ENCODE measurements at regions not wholly inside any gene's neighbourhood (a gene's known extent, or its start where the extent isn't known, plus 50 kb on each side); places are given as distances from the start of the nearest gene placed in this dataset.
"Not testable (repeated sequence)": the region's sequence is repeated elsewhere in the genome, so short reads cannot be mapped to it uniquely, and the experiment has no call there.

DNA sequence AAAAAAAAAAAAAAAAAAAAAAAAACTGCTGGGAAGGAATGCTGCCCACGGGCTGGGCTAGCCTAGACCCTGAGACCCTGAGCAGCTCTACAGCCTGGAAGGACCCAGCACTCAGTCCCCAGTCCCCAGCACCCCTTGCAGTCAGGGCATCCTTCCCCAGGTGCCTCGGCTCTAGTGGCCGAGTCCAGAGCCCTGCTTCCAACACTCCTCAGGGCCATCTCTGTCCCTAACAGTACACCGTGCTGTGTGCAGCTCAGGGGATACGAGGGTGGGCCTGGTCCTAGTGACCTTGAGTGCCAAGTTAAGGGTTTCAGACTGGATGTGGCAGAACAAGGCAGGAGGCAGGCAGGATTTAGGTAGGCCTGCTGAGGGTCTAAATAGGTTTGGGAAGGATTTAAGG, 50.2 kb upstream of the LRP8 start:
- DNase-seq, result no peak

DNA sequence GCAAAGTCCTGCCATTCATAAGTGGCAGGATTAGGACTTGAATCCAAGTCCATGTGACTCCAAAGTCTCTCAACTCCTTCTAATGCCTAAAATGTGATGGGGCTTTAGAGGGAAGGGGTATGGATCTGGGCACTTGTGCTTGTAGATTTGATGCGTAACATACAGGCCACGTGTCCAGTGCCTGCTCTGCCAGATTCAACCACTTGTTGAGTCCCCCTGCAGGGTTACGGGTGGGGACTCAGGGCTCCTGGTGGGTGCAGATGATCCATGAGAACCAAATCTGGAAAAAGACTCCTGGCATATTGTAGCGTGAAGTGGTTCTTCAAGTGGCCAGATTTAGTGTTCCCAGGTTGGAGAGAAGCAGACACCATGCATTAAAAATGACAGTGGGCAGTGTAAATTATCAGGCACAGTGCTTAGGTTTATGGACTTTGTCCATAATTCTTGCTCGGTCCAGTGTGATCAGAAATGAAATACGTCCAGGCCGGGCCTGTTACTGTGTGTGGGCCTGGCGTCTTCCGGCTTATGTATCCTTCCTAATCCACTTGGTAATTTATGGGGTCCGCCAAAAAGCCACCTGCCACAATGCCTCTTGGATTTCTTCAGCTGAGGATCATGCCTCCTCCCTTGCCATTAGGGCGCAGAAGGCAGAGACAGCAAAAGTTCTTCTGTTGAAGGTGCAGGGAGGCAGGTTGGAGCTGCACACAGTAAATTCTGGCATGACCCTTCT, 51.2 kb upstream of the LRP8 start:
- DNase-seq, result no peak

DNA sequence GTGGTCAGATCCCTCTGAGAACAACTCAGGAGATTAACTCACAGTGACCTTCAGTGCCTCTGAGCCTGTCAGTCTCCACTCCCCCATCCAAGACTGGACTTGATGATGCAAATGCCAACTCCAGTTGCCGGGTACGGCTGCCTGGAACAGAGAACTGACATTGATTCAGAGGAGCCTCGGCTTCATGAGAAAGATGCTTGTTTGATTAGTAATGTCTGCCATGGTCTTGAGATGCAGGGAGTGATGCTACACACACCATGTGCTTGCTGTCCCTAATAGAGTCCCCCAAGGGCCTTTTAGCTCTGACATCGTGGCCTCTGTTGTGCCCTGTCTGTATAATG, 51.8 kb upstream of the LRP8 start:
- no peak for DNase-seq

DNA sequence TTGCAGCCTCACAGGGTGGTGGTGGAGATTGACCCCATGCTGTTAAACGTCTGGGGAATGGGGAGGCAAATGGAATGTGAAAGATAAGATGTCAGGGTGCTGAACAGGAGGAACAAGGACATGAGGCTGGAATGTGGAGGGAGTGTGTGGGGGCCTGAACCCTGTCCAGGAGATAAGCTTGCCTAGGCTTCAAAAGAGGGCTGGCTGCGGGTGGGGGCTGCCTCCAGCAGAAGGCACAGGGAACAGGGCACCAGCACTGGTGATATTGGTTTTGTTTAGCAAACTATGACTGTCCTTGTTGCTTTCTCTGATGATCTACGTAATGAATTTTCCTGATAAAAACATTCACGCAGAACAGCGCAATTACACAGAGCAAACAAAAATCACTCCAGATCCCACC, 52.4 kb upstream of the LRP8 start:
- no peak for DNase-seq

DNA sequence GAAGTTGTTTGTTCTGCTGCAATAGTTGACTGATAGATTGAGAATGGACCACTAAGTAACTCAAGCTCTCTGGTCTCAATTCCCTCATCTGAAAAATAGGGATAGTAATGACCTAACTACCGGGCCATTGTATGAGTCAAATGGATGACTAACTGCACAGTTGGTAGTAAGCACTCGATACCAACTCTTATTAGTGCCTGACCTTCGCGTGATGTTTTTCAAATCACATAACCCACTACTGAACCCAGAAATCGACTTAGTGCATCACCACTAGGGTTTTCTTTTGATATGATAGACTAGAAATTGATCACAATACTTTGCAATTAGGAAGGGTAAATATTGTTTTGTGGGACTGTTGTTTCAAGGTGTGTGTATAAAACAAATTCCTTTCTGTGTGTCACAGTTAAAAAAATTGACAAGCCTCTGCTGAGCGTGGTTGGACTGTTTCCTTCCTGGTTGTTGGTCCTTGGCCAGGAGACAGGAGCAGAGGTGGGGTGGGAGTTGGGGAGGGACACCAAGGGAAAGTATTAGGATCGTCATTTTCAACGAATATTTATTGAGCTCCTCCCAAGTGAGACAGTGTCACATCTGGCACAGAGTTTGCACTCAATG, 54.0 kb upstream of the LRP8 start:
- no peak for DNase-seq

DNA sequence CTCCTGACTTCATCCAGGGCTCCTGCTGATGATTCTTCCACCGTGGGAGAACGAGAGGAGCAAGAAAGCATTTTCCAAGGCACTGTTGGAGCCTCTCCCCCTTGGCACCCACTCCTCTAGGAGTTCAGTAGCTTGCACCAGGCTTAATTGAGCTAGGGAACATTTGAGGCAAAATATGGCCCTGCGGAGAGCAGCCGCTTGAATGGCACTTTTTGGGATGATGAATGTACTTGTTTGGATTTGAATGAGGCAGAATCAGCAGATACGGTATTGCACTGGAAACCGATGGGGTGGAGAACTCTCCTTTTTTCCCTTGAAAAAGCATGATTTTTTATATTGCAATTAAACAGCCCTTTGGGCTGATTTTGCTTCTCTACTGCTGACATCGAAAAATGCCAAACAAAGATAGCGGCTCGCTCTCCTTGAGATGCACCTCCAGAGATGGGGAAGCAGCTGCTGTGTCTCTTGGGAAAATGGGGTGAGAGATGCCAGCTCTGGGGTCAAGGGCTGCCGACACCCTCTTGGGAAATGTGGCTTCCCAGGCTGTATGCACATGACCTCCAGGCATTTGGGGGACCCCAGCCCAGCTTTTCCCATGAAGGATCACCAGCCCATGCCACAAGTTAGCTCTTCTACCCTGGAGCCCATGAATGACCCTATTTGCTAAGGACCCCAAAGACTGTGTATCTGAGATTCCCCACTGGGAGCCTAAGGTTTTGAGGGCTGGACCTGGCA, 55.4 kb upstream of the LRP8 start:
- DNase-seq, result no peak

DNA sequence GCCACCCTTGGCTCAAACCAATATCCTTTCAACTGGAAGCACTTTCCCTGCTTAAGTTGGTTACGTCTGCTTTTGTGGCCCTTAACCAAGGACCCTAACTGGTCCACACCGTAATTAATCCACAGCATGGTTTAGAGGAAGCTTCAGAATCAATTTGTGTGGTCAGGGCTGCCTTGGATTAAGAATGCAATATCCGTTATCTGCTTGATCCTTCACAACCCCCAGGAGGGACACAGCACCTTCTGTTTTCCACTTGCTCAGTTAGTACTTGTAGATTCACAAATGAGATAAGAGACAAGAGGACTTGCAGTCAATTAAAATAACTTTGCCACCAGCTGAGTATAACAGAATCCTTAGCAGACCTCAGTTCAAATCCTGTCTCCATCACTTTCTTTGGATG, 56.9 kb upstream of the LRP8 start:
- DNase-seq, result no peak

DNA sequence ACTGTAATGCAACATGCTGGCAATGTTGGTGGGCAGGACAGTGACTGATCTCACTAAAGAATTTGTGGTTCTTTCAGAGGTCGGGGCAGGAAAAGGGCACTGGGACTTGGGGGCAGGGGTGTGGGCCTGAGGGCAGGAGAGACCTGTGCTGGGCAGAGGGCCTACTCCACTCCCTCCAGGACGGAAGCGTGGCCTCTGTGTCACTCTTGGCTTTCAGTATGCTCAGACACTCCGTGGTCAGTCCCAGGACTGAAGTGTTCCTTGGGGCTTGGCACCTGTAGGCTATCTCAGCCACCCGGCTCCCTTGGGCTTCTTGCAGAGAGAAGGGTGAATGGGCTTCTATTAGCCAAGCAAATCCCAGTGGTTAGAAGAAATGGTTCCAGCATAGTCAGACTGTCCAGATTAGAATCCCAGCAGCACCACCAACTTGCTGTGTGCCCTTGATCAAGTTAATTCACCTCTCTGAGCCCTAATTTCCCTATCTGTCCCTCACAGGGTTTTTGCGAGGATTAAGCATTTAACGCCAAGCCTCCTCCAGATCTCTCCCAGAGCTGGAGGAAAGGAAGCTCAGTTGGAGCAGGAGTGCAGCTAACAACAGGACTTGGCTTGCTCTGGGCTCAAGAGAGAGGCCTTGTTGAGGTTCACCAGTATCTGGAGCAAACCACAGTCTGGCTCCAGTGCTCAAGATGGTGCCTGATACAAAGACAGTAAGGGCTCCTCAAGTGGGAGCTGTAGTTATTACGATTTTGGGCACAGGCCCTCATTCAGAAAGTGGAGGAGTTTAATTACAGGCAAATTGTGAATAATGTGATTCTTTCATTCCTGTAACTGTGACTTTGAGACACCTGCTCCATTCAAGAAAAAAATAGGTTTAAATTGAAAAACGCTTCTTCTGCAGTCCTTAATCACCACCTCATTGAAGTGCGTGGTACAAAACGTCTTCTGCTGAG, 57.7 kb upstream of the LRP8 start:
- no peak for DNase-seq

DNA sequence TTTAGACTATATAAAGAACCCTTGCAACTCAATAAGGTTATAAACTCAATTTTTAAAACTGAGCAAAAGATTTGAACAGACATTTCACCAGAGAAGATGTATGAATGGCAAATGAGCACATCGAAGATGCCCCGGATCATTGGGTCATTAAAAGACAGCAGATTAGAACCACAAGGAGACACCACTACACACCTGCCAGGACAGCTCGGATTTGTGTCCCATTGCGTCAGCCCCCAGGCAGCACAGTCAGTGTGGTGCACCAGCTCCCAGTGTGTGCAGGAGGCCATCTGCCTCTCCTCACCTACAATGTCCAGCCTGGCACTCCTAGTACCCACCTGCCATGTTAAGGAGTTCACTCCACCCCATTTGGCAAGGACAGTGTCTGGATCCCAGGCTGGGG, 61.1 kb upstream of the LRP8 start:
- no peak for DNase-seq

DNA sequence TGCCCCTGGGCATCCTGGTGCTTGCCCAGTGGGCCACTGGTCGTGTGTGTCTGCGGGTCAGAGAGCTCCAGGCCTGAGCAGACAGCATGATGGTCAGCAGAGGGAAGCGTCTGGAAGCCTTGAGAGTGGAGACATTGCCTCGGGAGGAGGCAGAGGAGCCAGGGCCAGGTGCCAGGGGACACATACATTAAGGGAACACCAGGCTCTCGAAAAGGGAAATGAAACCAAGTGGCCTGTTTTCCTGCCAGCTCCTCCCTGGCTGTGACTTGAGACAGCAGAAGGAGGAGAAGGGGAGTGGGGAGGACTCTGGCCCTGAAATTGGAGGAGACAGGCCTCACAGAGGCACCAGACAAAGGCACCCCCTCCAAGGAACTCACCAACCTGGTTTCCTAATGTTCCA, 62.4 kb upstream of the LRP8 start:
- peak; percentile 9 for DNase-seq

DNA sequence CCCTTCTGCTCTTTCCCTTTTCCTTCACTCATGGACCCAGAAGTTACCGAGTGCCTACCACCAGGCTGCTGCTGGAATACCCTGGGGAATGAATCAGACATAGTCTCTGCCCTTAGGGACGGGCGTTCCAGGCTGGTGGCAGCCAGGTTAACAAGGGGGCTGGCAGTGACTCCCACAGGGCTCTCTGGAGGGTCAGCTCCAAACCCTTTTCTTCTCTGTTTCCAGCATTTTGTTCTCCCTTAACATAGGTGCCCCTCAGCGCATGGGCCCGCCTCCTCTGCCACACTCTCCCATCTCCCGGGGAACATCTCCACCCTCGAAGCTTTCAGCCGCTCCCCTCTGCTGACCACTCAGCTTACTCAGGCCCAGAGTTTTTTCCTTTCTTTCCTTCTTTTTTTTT, 62.9 kb upstream of the LRP8 start:
- DNase-seq, result no peak

DNA sequence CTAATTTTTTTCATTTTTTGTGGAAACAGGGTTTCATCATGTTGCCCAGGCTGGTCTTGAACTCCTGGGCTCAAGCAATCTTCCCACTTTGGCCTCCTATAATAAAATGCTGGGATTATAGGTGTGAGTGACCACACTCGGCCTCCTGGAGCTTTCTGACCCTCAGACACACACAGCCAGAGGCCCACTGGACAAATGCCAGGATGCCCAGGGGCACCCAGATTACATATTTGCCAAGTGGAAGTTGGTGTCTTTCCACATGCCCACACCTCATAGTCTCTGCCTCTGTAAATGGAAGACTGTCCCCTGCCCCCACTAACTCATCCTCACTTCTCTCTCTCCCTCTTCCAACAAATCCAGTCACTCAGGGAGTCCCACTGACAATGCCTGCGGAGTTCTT, 63.4 kb upstream of the LRP8 start:
- no peak for DNase-seq

DNA sequence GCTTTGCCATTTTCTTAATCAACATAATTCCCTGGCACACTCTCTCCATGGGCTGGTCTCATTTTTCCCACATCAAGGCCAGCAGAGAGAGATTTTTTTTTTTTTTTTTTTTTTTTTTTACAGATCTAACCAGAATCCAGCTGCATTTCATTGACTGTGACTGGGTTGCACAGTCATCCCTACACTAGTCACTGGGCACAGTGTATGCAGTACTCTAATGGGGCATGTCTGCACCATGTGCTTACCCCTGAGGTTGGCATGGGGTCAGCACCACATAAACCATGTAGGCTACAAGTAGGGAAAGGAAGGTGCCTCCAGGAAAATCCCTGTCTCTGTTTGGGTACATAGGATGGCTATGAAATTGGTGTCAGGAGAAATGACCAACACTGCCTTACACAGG, 64.1 kb upstream of the LRP8 start:
- no peak for DNase-seq

DNA sequence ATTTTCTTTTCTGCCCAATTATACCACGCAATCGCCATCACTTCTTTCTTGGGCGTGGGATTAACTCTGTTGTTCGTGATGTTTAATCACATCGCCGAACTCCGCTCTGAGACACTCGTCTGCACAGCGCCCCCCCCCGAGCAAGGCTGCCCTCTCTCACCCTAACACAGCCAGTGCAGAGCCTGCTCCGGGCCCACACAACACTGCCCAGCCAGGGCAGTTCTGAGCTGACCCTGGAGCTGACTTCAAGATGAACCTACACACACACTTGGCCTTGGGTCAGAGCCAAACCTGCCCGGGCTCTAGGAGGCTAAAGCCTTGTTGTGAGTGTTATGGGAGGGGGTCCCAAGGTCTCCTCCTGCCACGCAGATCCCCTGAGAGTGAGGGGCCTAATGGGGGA, 64.6 kb upstream of the LRP8 start:
- no peak for DNase-seq

DNA sequence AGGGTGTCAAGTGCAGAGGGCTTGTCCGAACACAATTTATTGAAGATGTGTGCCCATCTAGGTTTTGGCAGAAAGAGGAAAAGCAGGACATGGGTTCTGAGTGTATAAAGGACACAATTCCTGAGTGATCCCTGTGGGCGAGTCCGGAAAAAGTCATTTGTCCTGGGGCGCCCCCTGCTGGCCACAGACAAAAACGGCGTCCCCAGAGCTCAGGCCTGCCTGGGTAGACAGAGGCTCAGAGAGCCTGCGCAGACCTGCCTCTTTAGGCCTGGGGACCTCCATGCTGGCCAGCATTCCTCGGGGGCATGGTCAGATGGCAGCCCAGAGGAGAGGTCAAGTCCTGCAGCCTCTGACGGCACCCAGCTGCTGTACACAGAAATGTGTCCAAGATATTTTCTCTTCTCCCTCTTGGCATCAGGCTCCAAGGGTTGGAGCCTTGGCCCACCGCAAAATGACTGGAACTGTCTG, 65.5 kb upstream of the LRP8 start:
- peak; percentile 71 for DNase-seq

DNA sequence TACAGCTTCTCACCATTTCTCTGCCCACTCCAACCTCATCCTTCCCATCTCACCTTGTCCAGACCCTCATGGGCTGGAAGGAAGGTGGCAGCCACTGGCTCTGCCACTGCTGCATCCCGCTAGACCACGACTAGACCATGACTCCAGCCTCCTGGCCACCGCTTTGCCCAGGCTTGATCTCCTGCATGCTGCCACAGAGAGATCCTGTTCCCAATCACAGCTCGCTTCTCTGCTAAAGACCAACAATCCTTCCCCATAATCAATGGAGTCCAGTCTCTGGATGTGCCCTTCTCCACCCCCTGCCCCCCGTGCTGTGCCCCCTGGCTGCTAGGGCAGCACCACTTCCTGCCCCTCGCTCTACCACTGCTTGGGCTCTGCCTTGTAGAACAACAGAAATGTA, 64.9 kb upstream of the DMRTB1 start:
- DNase-seq, result no peak

DNA sequence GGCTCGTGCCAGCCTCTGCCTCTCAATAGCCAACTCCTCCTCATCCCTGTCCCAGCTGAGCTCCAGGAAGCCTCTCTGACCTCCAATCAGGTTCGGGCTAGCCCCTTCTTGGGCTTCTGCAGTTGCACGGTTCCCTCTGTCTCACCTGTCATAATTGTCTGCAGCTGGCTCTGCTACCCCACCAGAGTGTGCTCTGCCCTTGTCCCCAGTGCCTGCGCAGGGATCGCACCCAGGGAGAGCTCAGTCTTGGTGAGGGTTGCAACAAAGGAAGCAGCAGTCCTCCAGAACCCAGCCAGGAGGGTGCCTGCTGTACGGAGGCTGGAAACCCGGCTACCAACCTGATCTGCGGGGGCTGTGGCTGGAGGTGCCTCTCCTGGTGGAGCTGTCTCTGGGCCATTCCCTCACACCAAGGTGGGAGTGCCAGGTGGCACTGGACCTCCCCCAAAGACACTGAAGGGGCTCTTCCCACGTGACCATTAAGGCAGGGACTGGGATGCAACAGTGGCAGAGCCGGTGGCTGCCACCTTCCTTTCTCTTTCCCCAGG, 63.5 kb upstream of the DMRTB1 start:
- DNase-seq, result no peak

DNA sequence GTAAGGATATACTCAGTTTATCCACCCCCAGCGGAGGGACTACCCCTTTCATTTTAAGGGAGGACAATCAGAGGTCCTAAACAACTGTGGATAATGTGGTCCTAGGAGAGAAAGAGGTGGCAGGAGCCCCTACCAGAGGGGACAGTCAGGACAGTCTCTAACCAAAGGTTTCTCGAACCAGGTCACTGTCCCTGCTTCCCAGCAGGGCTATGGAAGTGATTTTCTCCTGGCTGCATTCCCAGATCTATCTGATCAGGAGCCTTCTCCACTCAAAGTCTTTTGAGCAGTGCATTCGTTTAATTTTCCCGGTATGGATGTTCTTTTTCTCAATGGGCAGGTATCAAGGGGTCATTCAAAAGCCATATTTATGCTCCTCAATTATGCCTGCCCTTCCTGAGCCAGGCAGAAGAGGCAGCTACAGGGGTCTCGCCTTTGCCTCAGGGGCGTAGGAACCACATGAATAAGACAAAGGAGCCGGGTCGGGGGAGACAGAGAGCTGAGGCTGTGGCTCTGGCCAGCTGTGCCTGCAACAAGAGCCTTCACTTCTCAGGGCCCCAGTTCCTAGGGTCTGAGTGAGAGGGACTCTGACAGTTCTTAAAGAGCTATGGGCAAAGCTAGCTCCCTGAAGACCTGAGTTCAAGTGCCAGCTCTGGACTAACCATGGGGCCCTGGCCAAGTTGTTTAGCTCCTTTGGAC, 62.5 kb upstream of the DMRTB1 start:
- no peak for DNase-seq

DNA sequence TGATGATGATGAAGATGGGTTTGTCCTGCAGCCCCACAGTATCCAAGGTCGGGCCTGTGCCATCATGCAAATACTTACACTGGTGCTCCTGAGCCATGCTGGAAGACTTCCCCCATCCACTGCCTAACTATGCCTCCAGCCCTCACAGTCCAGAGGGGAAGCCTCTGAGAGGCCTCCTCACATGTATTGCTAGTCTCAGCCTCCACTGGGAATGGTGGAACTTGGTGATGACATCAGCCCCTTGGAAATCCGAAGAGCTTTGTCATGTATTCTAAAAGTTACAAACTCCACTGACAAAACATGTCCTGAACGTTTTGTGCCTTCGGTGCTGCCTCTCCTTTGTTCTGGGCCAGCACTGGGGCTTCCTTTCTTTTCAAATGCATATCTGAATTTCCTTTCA, 61.1 kb upstream of the DMRTB1 start:
- no peak for DNase-seq

DNA sequence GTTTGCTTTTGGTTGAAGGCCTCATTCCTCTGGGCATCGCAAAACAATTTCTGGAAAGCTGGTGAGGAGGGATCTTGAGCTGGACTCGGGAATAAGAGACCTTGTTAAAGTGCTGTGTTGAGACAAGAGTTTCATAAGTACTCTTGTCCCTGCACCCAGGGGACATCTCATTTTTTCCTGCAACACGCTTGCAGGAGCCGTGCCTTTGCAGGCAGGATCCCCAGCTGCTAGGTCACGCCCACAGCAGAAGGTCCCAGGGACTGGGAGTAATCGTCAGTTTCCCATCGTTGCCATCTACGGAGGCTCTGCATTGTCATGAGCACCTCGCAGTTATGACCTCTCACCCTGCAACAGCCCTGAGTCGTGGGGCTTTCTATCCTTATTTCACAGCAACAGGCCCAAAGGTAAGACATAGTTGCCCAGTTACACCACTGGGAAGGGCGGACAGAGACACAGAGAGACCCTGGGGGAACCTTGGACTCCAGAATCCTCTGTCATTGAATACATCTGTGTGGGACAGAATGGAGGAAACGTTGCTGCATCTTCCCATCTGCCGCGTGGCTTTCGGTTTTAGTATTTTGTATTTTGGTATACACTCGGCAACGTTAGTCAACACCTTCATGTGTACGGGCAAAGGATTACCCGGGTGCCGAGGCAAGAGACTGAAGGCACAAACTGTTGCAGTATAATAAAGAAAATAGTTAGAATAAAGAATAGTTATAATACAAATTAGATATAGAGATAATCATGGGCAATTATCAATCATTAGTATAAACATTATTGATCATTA, 60.4 kb upstream of the DMRTB1 start:
- no peak for DNase-seq

DNA sequence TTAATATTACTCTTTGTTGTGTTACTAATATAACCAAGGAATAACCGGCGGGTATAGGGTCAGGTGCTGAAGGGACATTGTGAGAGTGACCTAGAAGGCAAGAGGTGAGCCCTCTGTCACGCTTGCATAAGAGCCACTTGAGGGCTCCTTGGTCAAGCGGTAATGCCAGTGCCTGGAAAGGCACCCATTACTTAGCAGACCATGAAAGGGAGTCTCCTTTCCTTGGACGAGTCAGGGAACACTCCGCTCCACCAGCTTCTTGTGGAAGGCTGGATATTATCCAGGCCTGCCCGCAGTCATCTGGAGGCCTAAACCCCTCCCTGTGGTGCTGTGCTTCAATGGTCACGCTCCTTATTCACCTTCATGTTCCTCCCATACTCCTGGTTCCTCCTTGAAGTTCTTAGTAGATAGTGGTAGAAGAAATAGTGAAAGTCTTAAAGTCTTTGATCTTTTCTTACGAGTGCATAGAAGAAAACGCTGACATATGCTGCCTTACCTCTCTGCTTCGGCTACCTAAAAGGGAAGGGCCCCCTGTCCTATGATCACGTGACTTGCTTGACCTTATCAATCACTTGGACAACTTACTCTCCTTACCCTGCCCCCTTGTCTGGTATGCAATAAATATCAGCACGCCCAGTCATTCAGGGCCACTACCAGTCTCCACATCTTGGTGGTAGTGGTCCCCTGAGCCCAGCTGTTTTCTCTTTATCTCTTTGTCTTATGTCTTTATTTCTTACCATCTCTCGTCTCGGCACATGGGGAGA, 59.6 kb upstream of the DMRTB1 start:
- not testable (repeated sequence) for DNase-seq

Measured in CD4-positive, alpha-beta T cell treated with Interleukin-10 for 1 hour (primary cell).